ENCODE measurements at regions not wholly inside any gene's neighbourhood (a gene's known extent, or its start where the extent isn't known, plus 50 kb on each side); places are given as distances from the start of the nearest gene placed in this dataset.

DNA sequence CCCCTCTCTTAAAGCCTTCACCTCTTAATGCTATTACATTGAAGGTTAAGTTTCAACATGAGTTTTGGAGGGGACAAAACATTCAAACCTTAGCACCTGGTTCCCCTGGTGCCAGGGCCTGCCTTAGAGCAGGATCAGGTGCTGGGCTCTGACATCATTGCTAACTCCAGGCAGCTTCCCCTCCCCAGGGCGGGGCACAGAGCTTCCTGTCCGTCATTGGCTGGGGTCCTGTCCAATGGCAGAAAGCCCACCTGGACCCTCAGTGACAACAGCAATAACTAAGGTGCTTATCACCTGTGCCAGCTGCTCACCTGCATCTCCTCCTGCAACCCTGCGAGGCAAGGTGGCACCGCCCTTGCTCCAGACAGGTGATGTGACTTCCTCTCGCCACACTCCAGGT lies 177.4 kb downstream of the NSG2 start:
- no peak for TF ChIP-seq POLR2A (IDR thresholded peaks at IDR 0.05; ENCODE audit: low read depth, low read length)
- TF ChIP-seq TAF1 (IDR thresholded peaks at IDR 0.05; ENCODE audit: borderline replicate concordance, low read depth, low read length), result no peak

Data from GM12892 (cell line).